ENCODE measurements at regions not wholly inside any gene's neighbourhood (a gene's known extent, or its start where the extent isn't known, plus 50 kb on each side); places are given as distances from the start of the nearest gene placed in this dataset.

DNA sequence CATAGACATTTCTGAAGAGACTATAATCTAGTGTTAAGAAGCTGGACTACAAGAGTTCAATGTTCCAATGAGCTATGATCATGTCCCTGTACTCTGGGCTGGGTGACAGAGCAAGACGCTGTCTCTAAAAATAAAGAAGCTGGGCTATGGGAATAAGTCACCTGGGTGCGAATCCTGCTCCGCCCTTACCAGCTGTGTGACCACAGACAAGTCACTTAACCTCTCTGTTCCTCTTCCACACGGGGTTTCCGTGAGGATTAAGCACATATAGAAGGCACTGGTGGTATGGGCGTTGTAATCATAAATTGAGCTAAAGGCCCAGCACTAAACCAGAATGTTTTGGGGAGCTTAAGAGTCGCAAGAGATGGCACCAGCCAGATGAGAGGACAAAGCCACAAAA, 178.5 kb downstream of the HAUS1 start:
- Histone ChIP-seq H4K20me1 (ENCODE audit: insufficient read depth) (no peaks in the 10 kb centered on the region), H3K36me3 (ENCODE audit: insufficient read depth, low read length) (no peaks in the 10 kb centered on the region), H3K9ac (ENCODE audit: low read length) (no peak overlapping the region), H3K27ac (ENCODE audit: low read length) (no peak overlapping the region), H3F3A (ENCODE audit: insufficient read depth, low read length, poor library complexity, severe bottlenecking) (no peaks in the 10 kb centered on the region), H2AFZ (ENCODE audit: low read depth, low read length) (no peak overlapping the region), H3K4me3 (ENCODE audit: low read length) (no peak overlapping the region), H3K9me2 (ENCODE audit: insufficient read depth, low read length) (no peaks in the 10 kb centered on the region), H3K4me2 (ENCODE audit: low read length) (no peak overlapping the region), H3K9me3 (ENCODE audit: low read length) (no peaks in the 10 kb centered on the region), H3K79me2 (replicated peaks; ENCODE audit: insufficient read depth, low read length) (no peaks in the 10 kb centered on the region), H3K27me3 (ENCODE audit: insufficient read depth, low read depth, low read length) (no peaks in the 10 kb centered on the region)
- TF ChIP-seq, protein P1, sequence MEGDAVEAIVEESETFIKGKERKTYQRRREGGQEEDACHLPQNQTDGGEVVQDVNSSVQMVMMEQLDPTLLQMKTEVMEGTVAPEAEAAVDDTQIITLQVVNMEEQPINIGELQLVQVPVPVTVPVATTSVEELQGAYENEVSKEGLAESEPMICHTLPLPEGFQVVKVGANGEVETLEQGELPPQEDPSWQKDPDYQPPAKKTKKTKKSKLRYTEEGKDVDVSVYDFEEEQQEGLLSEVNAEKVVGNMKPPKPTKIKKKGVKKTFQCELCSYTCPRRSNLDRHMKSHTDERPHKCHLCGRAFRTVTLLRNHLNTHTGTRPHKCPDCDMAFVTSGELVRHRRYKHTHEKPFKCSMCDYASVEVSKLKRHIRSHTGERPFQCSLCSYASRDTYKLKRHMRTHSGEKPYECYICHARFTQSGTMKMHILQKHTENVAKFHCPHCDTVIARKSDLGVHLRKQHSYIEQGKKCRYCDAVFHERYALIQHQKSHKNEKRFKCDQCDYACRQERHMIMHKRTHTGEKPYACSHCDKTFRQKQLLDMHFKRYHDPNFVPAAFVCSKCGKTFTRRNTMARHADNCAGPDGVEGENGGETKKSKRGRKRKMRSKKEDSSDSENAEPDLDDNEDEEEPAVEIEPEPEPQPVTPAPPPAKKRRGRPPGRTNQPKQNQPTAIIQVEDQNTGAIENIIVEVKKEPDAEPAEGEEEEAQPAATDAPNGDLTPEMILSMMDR (IDR thresholded peaks at IDR 0.05; ENCODE audit: poor library complexity, severe bottlenecking), result no peak
- TF ChIP-seq EP300 (conservative IDR thresholded peaks at IDR 0.05; ENCODE audit: poor library complexity, severe bottlenecking) (no peak), EZH2 (IDR thresholded peaks at IDR 0.05; ENCODE audit: borderline replicate concordance, insufficient read depth, low read length, poor library complexity, severe bottlenecking) (no peak), POLR2AphosphoS5 (IDR thresholded peaks at IDR 0.05) (no peak), MXI1 (conservative IDR thresholded peaks at IDR 0.05; ENCODE audit: poor library complexity, severe bottlenecking) (no peak), RAD21 (conservative IDR thresholded peaks at IDR 0.05) (no peak), SMC3 (conservative IDR thresholded peaks at IDR 0.05; ENCODE audit: poor library complexity) (no peak), TAF1 (IDR thresholded peaks at IDR 0.05; ENCODE audit: low read depth) (no peak)
- TF ChIP-seq, protein P2, sequence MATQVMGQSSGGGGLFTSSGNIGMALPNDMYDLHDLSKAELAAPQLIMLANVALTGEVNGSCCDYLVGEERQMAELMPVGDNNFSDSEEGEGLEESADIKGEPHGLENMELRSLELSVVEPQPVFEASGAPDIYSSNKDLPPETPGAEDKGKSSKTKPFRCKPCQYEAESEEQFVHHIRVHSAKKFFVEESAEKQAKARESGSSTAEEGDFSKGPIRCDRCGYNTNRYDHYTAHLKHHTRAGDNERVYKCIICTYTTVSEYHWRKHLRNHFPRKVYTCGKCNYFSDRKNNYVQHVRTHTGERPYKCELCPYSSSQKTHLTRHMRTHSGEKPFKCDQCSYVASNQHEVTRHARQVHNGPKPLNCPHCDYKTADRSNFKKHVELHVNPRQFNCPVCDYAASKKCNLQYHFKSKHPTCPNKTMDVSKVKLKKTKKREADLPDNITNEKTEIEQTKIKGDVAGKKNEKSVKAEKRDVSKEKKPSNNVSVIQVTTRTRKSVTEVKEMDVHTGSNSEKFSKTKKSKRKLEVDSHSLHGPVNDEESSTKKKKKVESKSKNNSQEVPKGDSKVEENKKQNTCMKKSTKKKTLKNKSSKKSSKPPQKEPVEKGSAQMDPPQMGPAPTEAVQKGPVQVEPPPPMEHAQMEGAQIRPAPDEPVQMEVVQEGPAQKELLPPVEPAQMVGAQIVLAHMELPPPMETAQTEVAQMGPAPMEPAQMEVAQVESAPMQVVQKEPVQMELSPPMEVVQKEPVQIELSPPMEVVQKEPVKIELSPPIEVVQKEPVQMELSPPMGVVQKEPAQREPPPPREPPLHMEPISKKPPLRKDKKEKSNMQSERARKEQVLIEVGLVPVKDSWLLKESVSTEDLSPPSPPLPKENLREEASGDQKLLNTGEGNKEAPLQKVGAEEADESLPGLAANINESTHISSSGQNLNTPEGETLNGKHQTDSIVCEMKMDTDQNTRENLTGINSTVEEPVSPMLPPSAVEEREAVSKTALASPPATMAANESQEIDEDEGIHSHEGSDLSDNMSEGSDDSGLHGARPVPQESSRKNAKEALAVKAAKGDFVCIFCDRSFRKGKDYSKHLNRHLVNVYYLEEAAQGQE (IDR thresholded peaks at IDR 0.05; ENCODE audit: borderline replicate concordance), result no peak

DNA sequence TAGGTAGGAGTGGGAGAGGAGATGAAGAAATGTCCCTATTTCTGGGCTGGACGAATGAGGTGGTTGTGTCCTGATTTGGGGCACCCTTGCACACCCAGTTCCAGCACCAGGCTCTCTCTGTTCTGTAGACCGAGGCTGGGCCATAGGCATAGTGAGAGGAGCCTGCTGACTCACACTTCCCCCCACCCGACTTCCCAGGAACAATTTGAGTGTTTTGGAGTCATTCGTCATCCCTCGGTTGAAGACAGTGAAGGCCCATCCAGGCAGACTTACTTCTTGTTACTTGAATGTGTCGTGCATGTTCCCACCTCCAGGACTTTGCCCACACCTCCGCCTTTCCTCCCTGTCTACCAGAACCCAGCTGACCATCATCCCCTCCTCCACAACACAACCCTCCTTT, 179.1 kb downstream of the HAUS1 start:
- H3K9me2 ChIP-seq (ENCODE audit: insufficient read depth, low read length), result no peaks in the 10 kb centered on the region
- no peak overlapping the region for H3K9ac ChIP-seq (ENCODE audit: low read length)
- H3K36me3 ChIP-seq (ENCODE audit: insufficient read depth, low read length), result no peaks in the 10 kb centered on the region
- no peaks in the 10 kb centered on the region for H3K79me2 ChIP-seq (replicated peaks; ENCODE audit: insufficient read depth, low read length)
- H3F3A ChIP-seq (ENCODE audit: insufficient read depth, low read length, poor library complexity, severe bottlenecking), result no peaks in the 10 kb centered on the region
- no peaks in the 10 kb centered on the region for H3K9me3 ChIP-seq (ENCODE audit: low read length)
- no peak overlapping the region for H2AFZ ChIP-seq (ENCODE audit: low read depth, low read length)
- H4K20me1 ChIP-seq (ENCODE audit: insufficient read depth), result no peaks in the 10 kb centered on the region
- H3K27ac ChIP-seq (ENCODE audit: low read length), result no peak overlapping the region
- no peaks in the 10 kb centered on the region for H3K27me3 ChIP-seq (ENCODE audit: insufficient read depth, low read depth, low read length)
- no peak overlapping the region for H3K4me3 ChIP-seq (ENCODE audit: low read length)
- H3K4me2 ChIP-seq (ENCODE audit: low read length), result no peak overlapping the region
- TF ChIP-seq, protein P2 (IDR thresholded peaks at IDR 0.05; ENCODE audit: borderline replicate concordance), result no peak
- no peak for TF ChIP-seq EP300 (conservative IDR thresholded peaks at IDR 0.05; ENCODE audit: poor library complexity, severe bottlenecking)

All from neural cell (in vitro differentiated cells).